ENCODE measurements at regions not wholly inside any gene's neighbourhood (a gene's known extent, or its start where the extent isn't known, plus 50 kb on each side); places are given as distances from the start of the nearest gene placed in this dataset.

DNA sequence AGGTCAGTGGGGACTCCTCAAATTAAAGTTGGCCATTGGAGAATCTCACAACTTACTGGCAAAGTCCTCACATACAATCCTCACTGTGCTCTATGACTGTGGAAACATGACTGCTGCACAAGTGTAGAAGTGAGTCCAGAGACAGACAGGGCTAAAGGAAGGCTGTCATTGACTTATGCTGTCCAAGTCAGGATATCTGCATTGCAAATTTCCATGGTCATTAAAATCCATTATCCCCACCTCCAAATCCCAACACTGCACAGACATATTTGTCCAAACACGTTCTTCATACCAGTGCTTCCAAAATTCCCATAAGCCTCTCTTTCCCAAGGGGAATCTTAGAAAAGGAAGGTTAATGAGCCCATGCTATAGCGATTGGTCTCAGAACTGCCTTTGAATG is 396.8 kb upstream of the ANKRD30A start:
- DNase-seq (no peak), ATAC-seq (no peak)
- Histone ChIP-seq H3K9me3 (no peaks in the 10 kb centered on the region), H3K4me1 (no peaks in the 10 kb centered on the region), H3K36me3 (replicated peaks in 1 of 2; ENCODE audit: insufficient read depth in 1 of 2, low read depth in 2 of 2) (no peaks in the 10 kb centered on the region), H3K27ac (no peak overlapping the region), H3K4me3 (no peak overlapping the region), H3K27me3 (no peaks in the 10 kb centered on the region)
- WGBS, 2 donors = 56 to 61% methylated on average over 2 of the region's 2 CpGs
- intact Hi-C loops (cut with DNase I) = no loop called here
- TF ChIP-seq, protein P1, sequence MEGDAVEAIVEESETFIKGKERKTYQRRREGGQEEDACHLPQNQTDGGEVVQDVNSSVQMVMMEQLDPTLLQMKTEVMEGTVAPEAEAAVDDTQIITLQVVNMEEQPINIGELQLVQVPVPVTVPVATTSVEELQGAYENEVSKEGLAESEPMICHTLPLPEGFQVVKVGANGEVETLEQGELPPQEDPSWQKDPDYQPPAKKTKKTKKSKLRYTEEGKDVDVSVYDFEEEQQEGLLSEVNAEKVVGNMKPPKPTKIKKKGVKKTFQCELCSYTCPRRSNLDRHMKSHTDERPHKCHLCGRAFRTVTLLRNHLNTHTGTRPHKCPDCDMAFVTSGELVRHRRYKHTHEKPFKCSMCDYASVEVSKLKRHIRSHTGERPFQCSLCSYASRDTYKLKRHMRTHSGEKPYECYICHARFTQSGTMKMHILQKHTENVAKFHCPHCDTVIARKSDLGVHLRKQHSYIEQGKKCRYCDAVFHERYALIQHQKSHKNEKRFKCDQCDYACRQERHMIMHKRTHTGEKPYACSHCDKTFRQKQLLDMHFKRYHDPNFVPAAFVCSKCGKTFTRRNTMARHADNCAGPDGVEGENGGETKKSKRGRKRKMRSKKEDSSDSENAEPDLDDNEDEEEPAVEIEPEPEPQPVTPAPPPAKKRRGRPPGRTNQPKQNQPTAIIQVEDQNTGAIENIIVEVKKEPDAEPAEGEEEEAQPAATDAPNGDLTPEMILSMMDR (IDR thresholded peaks at IDR 0.05) = no peak
- TF ChIP-seq POLR2A (IDR thresholded peaks at IDR 0.05) = no peak

- Histone ChIP-seq H3K27me3 (no peaks in the 10 kb centered on the region), H3K4me1 (no peaks in the 10 kb centered on the region), H3K9me3 (no peaks in the 10 kb centered on the region), H3K36me3 (replicated peaks in 1 of 2; ENCODE audit: insufficient read depth in 1 of 2, low read depth in 2 of 2) (no peaks in the 10 kb centered on the region), H3K4me3 (no peak overlapping the region), H3K27ac (no peak overlapping the region)
- DNase-seq (peak; percentile 31 to 50 (median 42)), ATAC-seq (peak; percentile 77)
- no peak for TF ChIP-seq POLR2A (IDR thresholded peaks at IDR 0.05)
- TF ChIP-seq, protein P1 (IDR thresholded peaks at IDR 0.05) = peak in 4 of 7 experiments; percentile 23 to 36 (median 30)
- intact Hi-C loops (cut with DNase I) = no loop called here
- 60 to 63% methylated on average over 6 of the region's 6 CpGs for WGBS, 2 donors
Observed at GRCh38 chr10:36725581-36726520, 399.5 kb upstream of the ANKRD30A start.

GRCh38 chr10:36722777-36723176 is 402.6 kb upstream of the ANKRD30A start:
- H3K4me1 ChIP-seq = no peaks in the 10 kb centered on the region
- H3K36me3 ChIP-seq (replicated peaks in 1 of 2; ENCODE audit: insufficient read depth in 1 of 2, low read depth in 2 of 2) = no peaks in the 10 kb centered on the region
- intact Hi-C loops (cut with DNase I) = no loop called here
- WGBS, 2 donors = 79 to 85% methylated on average over 9 of the region's 9 CpGs
- no peak overlapping the region for H3K4me3 ChIP-seq
- DNase-seq = no peak
- H3K27ac ChIP-seq = no peak overlapping the region
- ATAC-seq = no peak
- no peaks in the 10 kb centered on the region for H3K9me3 ChIP-seq
- TF ChIP-seq POLR2A (IDR thresholded peaks at IDR 0.05) = no peak
- TF ChIP-seq, protein P1 (IDR thresholded peaks at IDR 0.05) = no peak
- H3K27me3 ChIP-seq = no peaks in the 10 kb centered on the region

DNA sequence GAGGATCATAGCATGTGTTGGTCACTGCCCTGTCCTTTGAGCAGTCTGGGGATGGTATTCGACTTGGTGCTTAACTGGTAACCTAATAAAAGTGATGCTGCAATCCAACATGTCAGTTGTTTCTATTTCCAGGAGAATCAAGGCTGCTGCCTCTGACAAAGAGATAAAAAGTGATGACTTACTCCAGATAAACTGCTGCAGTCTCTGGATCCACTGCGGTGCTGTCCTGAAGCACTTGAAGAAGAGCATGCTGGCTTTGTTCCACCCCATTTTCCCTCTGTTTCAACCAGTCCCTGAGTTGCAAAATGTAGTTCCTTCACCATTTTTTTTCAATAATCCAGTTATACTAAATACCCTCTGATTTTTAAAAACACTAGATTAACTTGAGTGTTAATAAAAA is 403.5 kb upstream of the ANKRD30A start:
- no peak for ATAC-seq
- no peaks in the 10 kb centered on the region for H3K27me3 ChIP-seq
- no peaks in the 10 kb centered on the region for H3K9me3 ChIP-seq
- WGBS, 2 donors = 43 to 52% methylated on average over 2 of the region's 2 CpGs
- no peaks in the 10 kb centered on the region for H3K36me3 ChIP-seq (replicated peaks in 1 of 2; ENCODE audit: insufficient read depth in 1 of 2, low read depth in 2 of 2)
- TF ChIP-seq, protein P1 (IDR thresholded peaks at IDR 0.05) = no peak
- no peak for TF ChIP-seq POLR2A (IDR thresholded peaks at IDR 0.05)
- no peak overlapping the region for H3K27ac ChIP-seq
- intact Hi-C loops (cut with DNase I) = no loop called here
- no peak overlapping the region for H3K4me3 ChIP-seq
- H3K4me1 ChIP-seq = no peaks in the 10 kb centered on the region
- DNase-seq = no peak

DNA sequence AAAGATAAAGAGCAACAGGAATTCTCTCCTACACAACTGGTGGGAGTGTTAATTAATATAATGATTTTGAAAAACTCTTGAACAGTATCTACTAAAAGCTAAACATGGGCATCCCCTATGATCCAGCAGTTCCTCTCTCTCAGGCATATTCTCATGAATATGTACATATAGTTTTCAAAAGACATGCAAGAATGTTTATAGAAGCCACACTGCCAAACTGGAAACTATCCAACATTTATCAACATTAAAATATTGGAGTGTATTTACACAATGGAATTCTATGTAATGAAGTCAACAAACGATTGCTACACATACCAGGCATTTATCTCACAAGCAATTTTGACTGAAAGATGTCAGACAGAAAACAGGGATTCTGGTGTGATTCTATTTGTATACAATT is 404.5 kb upstream of the ANKRD30A start:
- intact Hi-C loops (cut with DNase I) = no loop called here
- ATAC-seq (no peak), DNase-seq (no peak)
- Histone ChIP-seq H3K27me3 (no peaks in the 10 kb centered on the region), H3K36me3 (replicated peaks in 1 of 2; ENCODE audit: insufficient read depth in 1 of 2, low read depth in 2 of 2) (no peaks in the 10 kb centered on the region), H3K4me3 (no peak overlapping the region), H3K4me1 (no peaks in the 10 kb centered on the region), H3K9me3 (no peaks in the 10 kb centered on the region), H3K27ac (no peak overlapping the region)
- TF ChIP-seq, protein P1 (IDR thresholded peaks at IDR 0.05) = no peak
- no peak for TF ChIP-seq POLR2A (IDR thresholded peaks at IDR 0.05)
- 0 to 7% methylated on average over 1 of the region's 1 CpG for WGBS, 2 donors
